GM12878 (cell line): ENCODE measurements at regions not wholly inside any gene's neighbourhood (a gene's known extent, or its start where the extent isn't known, plus 50 kb on each side); places are given as distances from the start of the nearest gene placed in this dataset.

Experiments
- JUND ChIP-seq: IDR thresholded peaks from 2 replicates; pipeline ENCODE4 v1.6.1; 2012; ENCODE audit warnings: low read depth, mild to moderate bottlenecking, low read length, improper control_type of control experiment, moderate library complexity
- MTA2 ChIP-seq: fragments of 450-650 bp; IDR thresholded peaks from 2 replicates; pipeline ENCODE4 v1.6.1; 2016; ENCODE audit warnings: low read depth, mild to moderate bottlenecking, moderate library complexity
- PRDM15 ChIP-seq: fragments of 450-650 bp; formaldehyde crosslinking; IDR thresholded peaks from 2 replicates; pipeline ENCODE4 v1.4.0; 2020; ENCODE audit warnings: mild to moderate bottlenecking, moderate library complexity
- RB1 ChIP-seq: fragments of 450-650 bp; formaldehyde crosslinking; IDR thresholded peaks from 2 replicates; pipeline ENCODE4 v1.6.1; 2017; ENCODE audit warnings: mild to moderate bottlenecking, borderline replicate concordance
- RCOR1 ChIP-seq: conservative IDR thresholded peaks from 2 replicates; pipeline ENCODE4 v1.6.1; 2012; ENCODE audit warnings: low read depth, low read length, improper control_type of control experiment
- REST ChIP-seq: IDR thresholded peaks from 2 replicates; pipeline ENCODE4 v1.6.1; 2012; ENCODE audit warnings: mild to moderate bottlenecking, low read depth, low read length
- ZNF217 ChIP-seq: fragments of 450-650 bp; IDR thresholded peaks from 2 replicates; pipeline ENCODE4 v1.6.1; 2017; ENCODE audit warnings: antibody characterized with exemption, mild to moderate bottlenecking
- ZZZ3 ChIP-seq: IDR thresholded peaks from 2 replicates; pipeline ENCODE4 v1.6.1; 2011; ENCODE audit warnings: low read depth; ENCODE audit not compliant: control insufficient read depth, insufficient read length
- TF ChIP-seq, protein P1 (sequence below): fragments of 450-650 bp; IDR thresholded peaks from 2 replicates; pipeline ENCODE4 v1.6.1; 2017; ENCODE audit warnings: antibody characterized with exemption, mild to moderate bottlenecking, moderate library complexity

DNA sequence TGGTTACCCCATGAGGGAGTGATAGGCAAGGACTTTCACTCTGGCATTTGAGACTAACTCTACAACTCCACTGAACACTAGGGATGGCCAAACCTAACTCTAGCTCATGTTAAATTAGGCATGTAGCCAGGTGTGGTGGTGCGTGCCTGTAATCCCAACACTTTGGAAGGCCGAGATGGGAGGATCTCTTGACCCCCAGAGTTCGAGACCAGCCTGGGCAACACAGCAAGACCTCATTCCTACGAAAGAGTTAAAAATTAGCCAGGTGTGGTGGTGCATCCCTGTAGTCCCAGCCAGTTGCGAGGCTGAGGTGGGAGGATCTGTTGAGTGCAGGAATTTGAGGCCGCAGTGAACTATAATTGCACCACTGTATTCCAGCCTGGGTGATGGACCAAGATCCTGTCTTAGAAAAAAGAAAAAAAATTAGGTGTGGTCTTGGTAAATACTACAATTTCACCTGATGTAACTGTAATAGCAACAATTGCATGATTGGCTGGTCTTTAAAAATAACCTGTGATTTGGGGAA is 81.2 kb upstream of the ARHGAP29 start (continued):
- TF ChIP-seq MTA2 = no peak
- no peak for TF ChIP-seq RCOR1
- TF ChIP-seq REST = no peak
- TF ChIP-seq JUND = no peak
- TF ChIP-seq RB1 = no peak
- TF ChIP-seq, protein P1, sequence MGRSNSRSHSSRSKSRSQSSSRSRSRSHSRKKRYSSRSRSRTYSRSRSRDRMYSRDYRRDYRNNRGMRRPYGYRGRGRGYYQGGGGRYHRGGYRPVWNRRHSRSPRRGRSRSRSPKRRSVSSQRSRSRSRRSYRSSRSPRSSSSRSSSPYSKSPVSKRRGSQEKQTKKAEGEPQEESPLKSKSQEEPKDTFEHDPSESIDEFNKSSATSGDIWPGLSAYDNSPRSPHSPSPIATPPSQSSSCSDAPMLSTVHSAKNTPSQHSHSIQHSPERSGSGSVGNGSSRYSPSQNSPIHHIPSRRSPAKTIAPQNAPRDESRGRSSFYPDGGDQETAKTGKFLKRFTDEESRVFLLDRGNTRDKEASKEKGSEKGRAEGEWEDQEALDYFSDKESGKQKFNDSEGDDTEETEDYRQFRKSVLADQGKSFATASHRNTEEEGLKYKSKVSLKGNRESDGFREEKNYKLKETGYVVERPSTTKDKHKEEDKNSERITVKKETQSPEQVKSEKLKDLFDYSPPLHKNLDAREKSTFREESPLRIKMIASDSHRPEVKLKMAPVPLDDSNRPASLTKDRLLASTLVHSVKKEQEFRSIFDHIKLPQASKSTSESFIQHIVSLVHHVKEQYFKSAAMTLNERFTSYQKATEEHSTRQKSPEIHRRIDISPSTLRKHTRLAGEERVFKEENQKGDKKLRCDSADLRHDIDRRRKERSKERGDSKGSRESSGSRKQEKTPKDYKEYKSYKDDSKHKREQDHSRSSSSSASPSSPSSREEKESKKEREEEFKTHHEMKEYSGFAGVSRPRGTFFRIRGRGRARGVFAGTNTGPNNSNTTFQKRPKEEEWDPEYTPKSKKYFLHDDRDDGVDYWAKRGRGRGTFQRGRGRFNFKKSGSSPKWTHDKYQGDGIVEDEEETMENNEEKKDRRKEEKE = no peak
- TF ChIP-seq ZZZ3 = no peak
- TF ChIP-seq ZNF217 = no peak
- no peak for TF ChIP-seq PRDM15
